Cardiac fibroblast (primary cell): ENCODE measurements at regions not wholly inside any gene's neighbourhood (a gene's known extent, or its start where the extent isn't known, plus 50 kb on each side); places are given as distances from the start of the nearest gene placed in this dataset.

Experiments used
- DNase-seq, 2 donors: peaks; one replicate each; pipeline versions ENCODE4 v3.0.0 to v3.0.0-alpha.2; 2010; ENCODE audit warnings: low read depth in 2 of 2
- H3K4me3 ChIP-seq, 2 donors: replicated peaks in 1 of 2; 1 replicate in 1 of 2; 2 replicates in 1 of 2; pipeline ENCODE4 v1.5.1; 2011; ENCODE audit warnings: low read depth in 2 of 2, low read length in 2 of 2, mild to moderate bottlenecking in 2 of 2, moderate library complexity in 1 of 2
- TF ChIP-seq, protein P1 (sequence below): IDR thresholded peaks from one replicate; pipeline ENCODE4 v1.5.1; 2011; ENCODE audit warnings: low read depth, mild to moderate bottlenecking, low read length, inconsistent platforms

DNA sequence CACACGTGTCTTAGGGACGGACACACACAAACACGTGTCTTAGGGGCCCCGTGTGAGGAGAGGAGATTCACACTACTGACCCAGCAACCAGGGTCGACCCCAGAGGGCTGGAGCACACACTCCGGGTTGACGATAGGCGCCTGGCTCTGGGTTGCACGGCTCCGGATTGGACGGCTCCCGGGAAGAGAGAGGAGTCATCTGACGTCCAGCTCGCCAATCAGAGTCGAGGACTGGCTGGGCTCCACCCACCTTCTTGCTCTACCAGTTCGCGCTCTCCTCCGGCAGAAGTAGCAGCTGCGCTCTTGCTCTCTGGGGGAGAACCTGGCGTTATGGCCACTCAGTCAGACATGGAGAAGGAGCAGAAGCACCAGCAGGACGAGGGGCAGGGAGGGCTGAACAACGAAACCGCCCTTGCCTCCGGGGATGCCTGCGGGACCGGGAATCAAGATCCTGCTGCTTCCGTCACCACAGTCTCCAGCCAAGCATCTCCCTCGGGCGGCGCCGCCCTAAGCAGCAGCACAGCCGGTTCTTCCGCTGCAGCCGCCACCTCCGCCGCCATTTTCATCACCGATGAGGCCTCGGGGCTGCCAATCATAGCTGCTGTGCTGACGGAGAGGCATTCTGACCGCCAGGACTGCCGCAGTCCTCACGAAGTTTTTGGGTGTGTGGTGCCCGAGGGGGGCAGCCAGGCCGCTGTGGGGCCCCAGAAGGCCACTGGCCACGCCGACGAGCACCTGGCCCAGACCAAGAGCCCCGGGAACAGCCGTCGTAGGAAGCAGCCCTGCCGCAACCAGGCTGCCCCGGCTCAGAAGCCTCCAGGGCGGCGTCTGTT lies 74.3 kb downstream of the NUDT10 start:
- H3K4me3 ChIP-seq = no peak overlapping the region
- no peak for DNase-seq
- TF ChIP-seq, protein P1, sequence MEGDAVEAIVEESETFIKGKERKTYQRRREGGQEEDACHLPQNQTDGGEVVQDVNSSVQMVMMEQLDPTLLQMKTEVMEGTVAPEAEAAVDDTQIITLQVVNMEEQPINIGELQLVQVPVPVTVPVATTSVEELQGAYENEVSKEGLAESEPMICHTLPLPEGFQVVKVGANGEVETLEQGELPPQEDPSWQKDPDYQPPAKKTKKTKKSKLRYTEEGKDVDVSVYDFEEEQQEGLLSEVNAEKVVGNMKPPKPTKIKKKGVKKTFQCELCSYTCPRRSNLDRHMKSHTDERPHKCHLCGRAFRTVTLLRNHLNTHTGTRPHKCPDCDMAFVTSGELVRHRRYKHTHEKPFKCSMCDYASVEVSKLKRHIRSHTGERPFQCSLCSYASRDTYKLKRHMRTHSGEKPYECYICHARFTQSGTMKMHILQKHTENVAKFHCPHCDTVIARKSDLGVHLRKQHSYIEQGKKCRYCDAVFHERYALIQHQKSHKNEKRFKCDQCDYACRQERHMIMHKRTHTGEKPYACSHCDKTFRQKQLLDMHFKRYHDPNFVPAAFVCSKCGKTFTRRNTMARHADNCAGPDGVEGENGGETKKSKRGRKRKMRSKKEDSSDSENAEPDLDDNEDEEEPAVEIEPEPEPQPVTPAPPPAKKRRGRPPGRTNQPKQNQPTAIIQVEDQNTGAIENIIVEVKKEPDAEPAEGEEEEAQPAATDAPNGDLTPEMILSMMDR = no peak

DNA sequence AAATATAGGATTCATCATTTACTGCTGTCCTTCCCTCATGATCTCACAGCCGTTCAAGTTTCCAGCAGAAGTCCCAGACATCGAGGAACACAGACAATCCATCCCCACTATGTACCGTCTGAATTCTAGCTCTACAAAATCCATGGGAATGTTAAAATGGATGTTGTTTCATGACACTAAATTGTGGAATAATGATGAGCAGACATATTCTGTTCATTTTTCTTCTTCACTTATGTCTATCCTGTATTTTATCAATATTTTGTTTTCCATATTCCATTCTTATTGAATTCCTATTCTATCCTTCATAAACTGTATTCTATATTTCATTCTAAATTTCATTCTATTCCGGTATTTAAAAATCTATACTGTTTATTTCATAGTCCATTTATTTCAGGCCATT lies 71.8 kb downstream of the NUDT10 start:
- no peak overlapping the region for H3K4me3 ChIP-seq
- TF ChIP-seq, protein P1 = no peak
- DNase-seq = no peak

DNA sequence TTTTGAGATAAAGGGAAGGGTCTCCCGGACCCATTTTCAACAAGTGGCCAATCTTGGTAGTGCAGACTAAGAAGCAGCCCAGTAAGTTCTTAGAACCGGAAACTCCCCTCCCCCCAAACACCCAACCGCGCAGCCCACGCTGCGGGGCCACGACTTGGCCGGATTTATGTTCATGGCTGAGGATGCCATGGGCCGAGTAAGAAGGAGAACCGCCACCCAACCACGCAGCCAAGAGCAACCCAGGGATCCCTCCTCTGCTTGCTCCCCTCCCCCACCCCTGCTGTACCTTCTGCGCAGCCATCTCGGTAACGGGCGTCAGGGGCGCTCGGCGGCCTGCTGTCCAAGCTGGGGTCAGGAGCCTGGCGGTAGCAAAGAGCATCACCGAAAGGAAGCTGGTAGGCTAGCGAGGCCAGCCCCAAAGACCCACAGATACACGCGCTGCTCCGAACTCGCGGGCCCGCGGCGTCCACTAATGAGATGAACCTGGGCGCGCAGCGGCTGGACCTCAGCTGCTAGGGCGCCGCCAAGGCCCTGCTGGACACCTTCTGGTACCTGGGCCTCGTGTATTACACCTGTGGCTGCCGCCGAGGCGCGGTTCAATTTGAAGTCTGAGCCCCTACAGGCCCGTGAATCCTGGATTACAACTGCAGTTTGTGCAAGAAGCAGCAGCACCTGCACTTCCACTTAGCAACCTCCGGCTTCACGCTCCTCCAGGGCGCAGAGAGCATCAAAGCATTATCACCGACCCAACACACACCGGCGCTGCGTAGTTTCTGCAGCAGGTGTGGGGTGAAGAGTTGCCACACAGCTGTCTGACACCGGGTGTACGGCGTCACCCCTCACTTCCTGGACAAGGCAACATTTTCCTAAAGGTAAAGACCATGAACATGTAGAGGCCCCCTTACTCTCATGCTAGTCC lies 63.4 kb downstream of the NUDT10 start:
- peak overlapping the region; percentile 15 to 18 for H3K4me3 ChIP-seq

DNA sequence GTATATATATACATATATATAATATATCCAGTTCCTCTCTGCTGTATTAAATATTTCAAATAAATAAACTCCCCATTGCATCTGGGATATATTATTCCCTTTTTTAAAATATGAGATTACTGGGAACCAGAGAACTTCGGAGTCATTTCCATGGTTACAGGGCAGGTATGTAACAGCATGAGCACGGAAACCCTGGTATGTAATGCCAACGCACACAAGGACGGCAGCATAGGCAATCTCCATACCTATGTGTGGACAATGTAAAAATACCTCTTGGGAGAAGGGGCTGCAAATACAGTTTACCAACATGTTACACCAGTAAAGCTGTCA lies 62.8 kb downstream of the NUDT10 start:
- TF ChIP-seq, protein P1 = no peak
- no peak for DNase-seq
- no peak overlapping the region for H3K4me3 ChIP-seq

More for the DNA sequence above, 63.4 kb downstream of the NUDT10 start:
- DNase-seq = no peak
- TF ChIP-seq, protein P1 = no peak
